HG02938 (cell line): ENCODE measurements at regions not wholly inside any gene's neighbourhood (a gene's known extent, or its start where the extent isn't known, plus 50 kb on each side); places are given as distances from the start of the nearest gene placed in this dataset.

Experiments
- ATAC-seq: cut with Tn5 transposase; IDR thresholded peaks from one replicate; pipeline ENCODE4 v1.9.1; 2021; ENCODE audit warnings: mild to moderate bottlenecking, moderate library complexity; ENCODE audit not compliant: unreplicated experiment

DNA sequence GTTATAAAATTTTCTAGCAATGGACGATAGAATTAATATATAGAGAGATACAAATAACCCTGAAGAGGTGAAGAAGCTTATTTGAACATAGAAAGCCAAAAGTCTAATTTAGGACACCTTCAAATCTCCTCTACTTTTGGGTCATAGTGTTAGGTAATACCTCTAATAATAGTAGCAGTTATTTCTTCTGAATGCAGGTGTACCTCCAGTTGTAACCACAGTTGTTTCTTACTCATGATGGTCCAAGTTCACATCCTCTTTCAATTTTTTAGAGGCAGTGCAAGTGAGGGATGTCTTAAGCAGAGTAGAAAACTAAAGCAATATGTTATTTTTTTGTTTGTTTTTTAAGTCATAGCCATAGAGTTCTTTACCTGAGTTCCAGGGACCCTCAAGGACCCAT is 429.5 kb downstream of the CCDC85A start:
- no peak for ATAC-seq

DNA sequence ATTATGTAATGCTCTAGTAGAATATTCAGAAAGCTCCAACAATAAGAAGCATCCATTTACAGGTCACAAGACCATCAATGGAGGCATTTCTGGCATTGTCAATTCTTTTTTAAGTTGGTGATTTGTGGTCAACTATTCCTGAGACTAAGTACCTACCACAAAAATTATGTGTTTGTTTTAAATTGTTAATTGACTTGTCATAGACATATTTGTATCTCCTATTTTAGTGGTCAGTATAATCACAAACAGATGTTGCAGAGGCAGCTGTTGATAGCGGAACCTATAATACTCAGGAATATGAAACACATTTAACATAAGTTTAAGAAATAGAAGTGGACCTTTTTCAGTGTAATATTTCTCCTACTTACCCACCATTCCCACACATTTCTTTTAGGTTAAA is 430.1 kb downstream of the CCDC85A start:
- ATAC-seq: no peak

DNA sequence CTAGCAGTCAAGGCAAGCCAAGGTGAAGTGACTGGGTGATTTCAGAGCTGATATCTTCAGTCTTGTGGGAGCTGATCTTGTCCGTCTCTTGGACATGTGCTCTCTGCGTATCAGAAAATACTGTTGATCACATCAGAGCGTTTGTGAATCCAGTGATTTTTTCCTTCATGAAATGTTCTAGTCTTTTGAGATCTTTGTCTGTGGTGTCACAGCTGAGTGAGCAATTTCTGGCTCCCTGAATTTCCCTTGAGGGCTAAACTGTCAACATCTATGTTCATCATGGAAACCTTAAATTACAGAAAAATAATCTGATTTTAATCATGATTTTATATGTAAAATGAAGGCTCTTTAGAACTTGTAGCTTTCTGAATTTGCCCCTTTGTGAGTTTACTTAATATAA is 432.0 kb downstream of the CCDC85A start:
- no peak for ATAC-seq

DNA sequence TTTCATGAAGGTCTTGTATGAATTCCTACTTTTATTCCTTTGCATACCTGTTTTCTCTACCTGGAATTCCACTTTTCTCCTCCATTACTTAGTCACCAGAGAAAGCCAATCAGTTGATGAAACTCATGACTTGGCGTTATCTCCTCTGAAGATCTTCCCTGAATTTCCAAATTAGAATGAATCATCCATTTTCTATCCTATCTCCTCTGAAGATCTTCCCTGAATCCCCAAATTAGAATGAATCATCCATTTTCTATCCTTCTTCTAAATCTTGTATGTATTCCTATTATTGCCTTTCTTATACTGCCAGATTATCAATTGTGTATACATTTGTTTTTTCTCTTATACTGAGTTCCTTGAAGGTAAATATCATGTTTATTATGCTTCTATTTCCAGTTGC is 440.4 kb downstream of the CCDC85A start:
- no peak for ATAC-seq

DNA sequence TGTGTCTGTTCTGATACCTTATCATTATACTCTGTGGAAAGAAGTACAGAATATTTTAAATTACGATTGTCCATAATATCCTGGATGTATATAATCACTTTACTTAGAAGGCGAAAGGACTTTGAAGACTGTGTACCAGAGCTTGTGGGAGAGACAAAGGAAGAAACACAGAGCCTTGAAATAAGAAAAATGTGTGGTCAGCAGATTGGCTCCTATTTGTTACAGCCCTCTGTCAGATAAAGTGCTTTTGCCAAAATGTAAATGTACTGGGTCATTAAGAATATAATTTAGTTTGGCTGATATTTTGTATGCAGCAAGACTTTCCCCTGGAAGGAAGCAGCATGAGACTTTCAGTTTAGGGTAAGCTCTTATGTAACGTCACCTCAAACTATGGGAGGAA is 443.1 kb downstream of the CCDC85A start:
- no peak for ATAC-seq

DNA sequence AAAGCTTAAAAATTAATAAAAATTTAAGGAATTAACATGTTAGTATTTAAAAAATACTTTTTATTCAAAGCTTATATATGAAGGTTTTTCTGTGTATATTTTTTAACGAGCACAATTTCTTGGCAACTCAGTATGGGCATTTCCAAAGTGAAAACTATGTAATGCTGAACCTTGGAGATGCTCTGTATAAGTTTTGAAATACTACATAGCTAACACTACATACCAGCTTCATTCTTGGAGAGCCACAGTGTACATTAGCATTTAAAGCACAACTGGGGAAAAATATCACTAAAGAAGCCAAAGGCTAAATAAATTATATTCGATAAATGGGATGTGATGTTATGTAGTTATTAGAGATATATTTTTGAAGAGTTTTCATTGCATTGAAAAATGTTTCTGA is 446.5 kb downstream of the CCDC85A start:
- ATAC-seq: no peak

DNA sequence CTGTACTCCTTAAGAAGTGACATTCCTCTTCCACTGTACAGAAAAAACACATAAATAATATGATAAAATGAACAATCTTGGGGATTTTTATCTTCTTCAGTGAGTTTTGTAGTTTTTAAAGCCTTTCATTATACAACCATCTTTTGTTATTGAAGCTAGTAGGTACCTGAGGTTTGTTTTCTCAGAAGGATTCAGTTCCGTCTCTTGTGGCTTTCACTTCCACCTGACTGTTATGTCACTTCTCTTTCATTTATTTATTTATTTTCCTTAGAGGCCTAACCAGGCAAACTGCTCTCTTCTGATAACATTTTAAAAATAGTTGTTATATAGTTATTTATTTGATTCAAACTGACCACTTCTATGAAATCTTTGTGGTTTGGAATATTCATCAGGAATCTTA is 464.2 kb downstream of the CCDC85A start:
- no peak for ATAC-seq

DNA sequence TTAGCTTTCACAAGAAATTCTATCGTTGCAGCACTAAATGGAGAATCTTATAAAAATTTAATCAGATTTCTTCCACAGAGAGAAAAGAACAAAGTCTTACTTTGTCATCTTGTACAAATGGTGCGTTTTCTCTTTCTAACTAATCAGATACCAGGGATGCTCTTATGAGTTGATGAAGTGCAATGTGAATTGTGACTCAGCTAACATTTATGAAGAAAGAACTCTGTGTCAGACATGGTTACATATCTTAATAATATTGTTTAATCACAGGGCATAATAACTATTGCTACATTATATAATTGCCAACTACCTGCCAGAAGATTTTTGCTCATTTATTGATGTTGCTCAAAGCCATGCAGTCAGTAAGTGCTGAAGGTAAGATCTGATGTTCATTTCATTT is 465.0 kb downstream of the CCDC85A start:
- ATAC-seq: no peak

DNA sequence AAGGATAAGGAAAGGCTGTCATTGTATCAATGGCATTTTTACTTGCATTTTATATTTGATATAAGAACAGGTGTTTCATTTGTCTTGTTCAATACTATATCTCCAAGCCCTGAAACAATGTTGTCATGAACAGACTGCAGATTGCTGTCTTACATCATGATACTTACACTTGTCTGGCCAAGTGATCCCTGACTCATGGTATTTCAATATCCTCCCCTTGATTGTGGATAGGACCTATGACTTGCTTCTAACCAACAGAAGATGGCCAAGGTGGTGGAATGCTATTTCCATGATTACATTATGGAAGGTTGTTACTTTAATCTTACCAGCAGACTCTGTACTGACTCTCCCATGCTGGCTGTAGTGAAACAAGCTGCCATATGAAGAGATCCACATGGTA is 471.1 kb downstream of the CCDC85A start:
- no peak for ATAC-seq

DNA sequence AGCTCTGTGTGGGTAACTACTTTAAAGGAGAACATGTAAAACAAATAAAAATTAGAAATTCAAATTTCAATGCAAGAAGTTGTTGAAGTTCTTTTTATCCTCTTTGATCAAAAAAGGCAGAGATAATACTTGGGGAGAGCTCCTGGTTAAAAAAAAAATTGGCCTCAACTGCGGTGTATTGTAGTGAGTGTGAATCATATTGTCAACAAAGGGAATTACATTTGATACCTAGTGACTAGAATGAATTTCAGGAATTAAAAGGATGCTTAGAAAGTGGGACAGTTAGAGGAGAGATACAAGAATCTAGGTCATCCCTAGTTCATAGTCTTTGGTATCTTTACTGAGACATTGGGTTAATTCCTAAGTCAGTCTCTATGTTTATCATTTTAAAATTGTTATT is 473.0 kb downstream of the CCDC85A start:
- no peak for ATAC-seq

DNA sequence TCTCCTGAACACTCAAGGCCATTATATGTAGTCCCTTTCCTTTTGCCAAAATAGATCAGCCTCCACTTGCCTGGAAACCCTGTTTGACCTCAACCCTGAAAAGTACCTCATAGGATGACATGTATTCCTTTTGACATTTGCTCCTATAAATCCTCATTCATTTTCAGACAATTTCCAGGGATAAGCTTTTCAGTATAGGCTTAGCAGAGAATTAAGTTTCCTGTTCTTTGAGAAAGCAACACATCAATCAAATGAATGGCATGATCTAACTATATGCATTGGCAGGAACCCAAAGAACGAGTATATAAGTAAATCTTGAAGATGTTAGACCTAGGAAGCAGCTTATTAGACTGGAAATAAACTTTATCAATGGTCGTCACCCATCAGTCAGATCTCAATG is 483.0 kb downstream of the CCDC85A start:
- ATAC-seq: no peak

DNA sequence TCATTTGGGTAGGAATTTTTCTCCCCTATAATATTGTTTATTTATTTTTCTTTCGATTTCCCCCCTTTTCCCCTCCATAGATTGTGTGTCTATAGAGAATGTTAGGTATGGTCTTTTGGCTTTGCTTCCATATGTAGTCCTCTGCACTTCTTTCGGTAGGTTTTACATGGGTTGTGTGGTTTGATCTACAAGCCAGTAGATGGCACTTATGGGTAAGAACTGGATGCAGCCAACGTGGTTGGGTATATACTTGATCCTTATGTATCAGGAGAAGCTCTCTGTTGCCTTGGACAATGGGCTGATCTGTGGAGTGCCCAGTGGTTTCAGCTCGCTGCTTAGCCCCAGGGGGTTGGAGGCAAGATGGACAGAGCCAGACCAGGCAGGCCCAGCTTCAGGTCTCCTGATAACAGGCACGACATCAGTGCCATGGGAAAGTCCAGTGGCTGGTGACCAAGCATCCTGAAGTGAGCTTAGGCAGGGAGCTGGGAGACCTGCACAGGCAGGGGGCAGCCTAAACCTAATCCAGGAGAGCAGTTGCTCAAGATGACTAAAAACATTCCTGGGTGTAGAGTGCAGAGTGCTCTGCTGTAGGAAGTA is 488.3 kb downstream of the CCDC85A start:
- no peak for ATAC-seq

DNA sequence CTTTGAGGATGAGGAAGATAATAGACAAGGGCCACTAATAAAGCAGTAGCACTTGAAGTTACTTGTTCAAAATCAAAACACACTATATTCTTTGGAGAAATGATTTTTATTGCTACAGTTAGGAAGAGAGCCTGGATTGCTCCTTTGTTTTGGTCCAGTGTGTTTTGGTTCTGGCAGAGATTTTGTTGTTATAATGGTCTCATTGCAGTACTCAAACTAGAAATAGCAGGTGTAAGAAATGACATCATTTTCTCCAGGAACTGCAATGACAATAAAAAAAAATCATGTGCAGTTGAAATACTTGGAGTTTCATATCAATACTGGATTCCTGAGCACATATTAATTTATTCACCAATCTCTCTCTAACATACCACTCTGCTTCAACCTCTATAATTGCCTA is 490.3 kb downstream of the CCDC85A start:
- no peak for ATAC-seq

DNA sequence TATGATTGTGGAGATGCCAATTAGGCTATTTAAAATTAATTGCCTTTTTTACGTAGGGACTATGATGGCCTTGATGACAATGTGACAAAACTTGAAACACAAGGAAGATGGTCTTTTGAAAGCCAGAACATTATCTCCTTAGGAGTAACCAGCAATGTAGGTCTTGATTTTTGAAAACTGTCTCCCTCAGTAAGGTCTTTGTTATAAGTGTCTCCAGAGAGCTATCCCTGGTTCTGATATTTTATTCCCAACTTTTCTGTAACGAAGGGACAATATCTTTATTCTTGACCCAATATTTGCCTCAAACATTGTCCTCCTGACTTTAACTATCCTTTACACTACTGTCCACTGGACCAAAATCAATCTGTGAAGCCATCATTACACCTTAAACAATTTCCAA is 493.2 kb downstream of the CCDC85A start:
- ATAC-seq: no peak

DNA sequence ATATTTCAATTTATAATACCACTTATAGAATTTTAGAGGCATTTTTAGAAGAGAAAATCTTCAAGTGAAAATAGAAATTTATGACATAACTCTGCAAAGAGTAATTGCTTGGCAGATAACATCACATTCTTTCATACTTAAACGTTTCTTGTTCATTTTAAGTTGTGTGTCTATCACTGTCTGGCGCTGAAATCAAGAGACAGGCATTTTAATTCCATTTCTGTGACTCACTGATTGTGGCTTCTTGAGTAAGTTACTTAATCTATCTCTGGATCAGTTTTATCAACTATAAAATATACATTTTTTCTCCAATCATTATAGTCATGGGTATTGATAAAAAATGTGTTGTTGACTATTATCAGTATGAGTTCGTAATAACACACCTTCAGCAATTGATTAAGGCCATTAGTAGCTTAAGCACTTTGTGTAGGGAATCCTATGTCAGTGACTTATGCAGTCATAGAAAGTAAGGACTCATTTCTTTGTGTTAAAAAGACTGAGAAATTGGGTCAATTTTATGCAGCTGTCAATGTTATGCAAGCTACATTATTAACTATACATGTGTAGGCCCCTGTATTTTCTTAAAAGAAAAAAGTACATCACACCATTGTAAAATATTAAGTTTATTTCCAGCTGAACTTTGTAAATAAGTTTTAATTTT is 497.3 kb downstream of the CCDC85A start:
- no peak for ATAC-seq

DNA sequence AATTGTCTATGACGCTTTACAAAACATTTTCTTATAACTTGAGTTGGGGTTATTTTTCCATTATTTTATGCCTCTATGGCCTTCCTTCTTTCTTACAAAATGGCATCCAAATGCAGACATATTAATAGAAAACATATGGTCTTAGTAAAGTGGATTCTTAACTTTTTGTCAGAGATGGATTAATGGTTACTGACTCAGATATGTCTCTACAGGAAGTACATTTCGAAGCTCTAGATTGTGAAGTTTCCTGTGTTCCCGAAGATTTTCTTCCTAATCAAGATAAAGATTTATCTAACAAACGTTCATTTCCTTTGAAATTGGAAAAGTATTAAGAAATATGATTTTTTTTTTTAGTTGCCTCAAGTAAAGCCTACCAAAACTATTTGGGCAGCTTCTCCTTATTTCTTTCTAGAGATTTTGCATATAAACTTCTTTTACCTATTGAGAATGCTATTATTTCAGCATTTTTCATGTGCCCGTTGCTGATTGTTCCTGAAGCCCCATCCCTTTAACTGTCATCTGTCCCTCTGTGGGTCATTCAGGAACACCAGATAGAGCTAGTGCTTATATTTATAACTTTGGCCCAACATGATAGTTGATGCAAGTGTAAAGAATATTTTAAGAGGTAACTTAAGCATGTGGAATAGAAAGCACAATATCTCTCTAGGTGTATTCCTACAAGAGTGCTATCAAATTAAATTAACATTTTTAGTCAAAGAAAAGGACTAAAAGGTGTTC is 498.0 kb downstream of the CCDC85A start:
- ATAC-seq: no peak

DNA sequence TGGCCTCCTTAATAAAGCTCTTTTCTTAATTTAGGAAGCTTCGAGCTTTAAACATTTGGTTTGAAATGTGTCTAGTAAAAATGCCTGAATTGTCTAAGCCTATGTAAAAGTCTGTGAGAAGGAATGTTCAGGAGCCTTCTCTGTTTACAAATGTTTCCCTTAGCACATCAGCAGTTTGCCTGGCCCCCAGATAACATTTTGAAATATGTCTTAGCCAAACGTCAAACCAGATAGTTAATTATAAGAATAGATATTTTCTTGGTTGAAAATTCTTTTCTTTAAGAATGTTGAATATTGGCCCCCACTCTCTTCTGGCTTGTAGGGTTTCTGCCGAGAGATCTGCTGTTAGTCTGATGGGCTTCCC is 498.6 kb downstream of the CCDC85A start:
- ATAC-seq: no peak

DNA sequence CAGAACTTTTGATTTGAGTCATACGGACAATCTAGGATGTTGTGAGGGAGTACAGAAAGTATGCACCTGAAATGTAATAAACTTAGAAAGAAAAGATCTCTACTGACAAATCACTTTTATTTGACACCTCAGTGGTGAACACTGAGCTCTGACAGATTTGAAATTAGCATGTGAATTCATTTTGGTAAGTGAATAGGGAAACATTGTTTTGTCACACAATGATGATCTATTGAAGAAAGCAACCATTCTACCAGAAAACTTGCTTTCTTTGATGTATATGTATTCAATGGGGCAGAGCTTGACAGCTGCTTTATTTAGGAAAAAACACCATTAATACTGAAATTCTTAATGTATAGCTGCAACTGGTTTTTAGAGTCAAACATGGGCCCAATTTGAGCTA is 500.5 kb downstream of the CCDC85A start:
- ATAC-seq: no peak

DNA sequence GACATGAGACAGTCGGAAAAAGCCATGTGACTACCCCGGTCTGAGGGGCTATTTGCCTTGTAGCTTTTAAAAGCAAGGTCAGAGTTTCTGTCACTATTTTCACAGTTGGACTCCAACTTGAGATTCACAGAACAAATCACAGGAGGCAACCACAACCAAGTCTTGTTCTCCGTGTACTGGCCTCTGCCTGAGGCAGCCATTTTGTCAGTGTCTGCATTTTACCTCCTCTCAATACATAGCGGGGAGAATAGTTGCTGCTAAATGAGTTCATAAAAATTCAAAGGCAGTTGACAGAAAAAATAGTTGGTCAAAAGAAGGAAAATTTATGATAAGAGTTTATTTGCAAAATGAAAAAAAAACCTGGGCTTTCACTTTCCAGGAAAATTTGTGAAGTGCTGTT is 501.4 kb downstream of the CCDC85A start:
- ATAC-seq: no peak

DNA sequence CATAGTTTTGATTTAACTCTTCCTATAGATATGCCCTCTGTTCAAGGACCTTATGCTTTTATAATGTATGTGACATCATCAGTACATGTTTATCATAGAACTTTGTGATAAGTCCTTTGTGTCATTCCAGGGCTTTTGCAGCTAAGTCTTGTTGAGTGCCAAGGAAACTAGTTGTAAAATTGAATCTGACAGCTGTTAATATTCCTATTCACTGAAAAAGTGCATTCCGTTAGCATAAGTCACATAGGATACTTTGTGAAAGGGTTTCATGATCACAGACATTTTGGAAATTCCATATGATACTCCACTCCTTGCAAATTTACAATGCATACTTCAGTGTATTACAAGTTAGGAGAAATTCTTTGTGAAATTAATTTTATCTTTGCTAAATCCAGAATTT is 503.4 kb downstream of the CCDC85A start:
- no peak for ATAC-seq

DNA sequence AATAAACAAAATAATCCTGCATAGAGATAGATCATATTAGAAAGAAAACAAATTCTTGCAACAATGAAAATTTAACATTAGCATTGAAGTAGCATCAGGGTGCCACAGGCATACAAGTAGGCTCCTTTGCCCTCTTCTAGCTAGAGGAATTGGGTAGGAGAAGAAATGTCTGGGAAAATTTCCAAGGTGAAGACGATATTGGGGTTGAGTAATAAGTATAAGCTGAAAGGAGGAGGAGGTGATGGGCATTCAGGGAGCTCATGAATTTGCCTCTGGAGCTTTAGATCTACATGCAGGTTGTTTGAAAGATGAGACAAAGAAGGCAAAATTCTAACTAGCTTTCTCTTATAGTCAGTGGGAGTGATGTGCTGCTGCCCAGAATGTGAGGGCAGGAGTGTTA is 504.9 kb downstream of the CCDC85A start:
- ATAC-seq: no peak

DNA sequence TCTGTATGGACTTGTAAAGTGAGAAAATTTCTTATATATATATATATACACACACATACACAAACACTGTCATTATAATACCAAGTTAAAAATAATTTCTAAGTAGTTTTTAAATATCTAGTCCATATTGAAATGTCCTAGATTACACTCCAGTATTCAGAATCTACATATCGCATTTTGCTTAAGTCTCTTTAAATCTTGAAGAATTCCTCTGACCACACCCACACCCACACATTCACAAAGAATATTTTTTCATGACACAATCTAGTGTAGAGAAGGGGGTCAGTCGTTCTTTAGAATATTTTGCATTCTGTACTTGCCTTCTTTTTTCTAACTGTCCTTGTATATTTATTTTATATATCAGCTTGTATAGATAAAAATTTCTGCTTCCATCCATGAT is 509.7 kb downstream of the CCDC85A start:
- ATAC-seq: no peak

DNA sequence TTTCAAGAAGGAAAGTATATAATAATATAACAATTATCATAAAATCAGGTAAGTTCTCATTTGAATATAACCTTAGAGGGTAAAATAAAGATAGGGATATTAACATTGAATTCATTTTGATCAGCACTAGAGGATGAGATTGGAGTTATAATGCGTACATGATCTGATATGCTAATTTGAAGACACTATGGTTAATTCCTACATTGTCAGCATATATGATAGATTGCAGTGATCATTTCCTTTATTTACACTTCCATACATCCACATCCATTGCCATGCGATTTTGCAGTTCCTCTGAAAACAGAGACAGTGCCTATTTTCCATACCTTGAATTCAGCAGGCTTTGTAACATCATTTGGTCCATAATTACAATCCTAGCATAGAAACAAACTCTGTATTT is 519.2 kb downstream of the CCDC85A start:
- no peak for ATAC-seq
